ENCODE measurements at regions not wholly inside any gene's neighbourhood (a gene's known extent, or its start where the extent isn't known, plus 50 kb on each side); places are given as distances from the start of the nearest gene placed in this dataset.
"Not testable (repeated sequence)": the region's sequence is repeated elsewhere in the genome, so short reads cannot be mapped to it uniquely, and the experiment has no call there.

DNA sequence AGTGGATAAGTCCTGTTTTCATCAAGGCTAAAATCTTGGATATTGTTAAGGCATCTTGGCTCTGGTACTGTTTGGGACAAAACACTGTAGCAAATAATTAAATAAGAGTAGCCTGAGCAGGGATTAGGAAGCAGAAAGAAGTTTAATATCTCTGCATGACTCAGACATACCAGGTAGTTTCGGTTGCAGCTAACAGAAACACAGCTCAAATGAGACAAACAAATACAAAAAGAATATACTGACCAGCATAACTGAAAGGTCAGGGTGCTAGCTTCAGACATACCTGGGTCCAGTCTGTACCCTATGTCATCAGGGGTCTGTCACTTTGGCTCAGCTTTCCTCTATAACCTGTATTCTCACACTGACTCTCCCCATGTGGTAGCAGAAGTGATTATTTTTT, 156.4 kb upstream of the MAP3K1 start:
- DNase-seq, result no peak

DNA sequence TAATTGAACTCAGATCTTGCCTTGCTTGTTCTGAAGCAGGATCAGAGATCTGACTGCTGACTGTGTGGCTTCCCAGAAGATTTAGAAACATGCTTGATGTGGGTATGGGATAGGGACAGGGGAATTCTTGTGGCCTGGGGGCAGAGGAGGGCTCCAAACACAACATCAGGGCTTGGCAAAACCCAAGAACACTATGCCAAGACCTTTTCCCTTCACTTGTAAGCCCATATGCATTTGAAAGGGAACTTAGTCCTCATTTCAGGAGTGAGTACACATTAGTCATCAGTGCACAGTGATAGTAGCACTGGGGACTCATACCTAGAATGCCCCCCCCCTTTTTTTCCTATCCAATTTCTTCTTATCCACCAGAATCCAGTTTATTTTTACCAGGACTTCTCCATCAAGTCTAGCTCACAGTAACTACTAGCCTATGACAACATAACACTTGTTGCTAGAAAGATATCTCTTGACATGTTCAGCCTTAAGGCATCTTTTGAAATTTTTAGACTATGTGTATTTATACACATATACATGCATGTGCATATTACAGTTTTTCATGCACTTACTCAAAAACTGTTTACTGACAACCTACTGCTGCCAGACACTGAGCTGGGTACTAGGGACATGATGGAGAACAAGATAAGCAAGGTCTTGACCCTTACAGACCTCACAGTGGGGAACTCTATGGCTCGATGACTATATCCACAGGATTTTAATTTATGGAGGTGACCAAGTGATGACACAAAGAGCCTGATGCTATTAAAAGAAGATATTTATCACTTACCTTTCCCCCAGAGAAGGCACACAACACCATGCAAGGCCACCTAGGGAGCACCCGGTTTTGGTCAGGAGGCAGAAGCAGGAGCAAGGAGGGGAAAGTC, 158.3 kb upstream of the MAP3K1 start:
- no peak for DNase-seq

GRCh38 chr5:56651893-56652292, 163.5 kb upstream of the MAP3K1 start:
- no peak for DNase-seq

- no peak for DNase-seq
Measured at GRCh38 chr5:56650386-56650785, 165.0 kb upstream of the MAP3K1 start.

DNA sequence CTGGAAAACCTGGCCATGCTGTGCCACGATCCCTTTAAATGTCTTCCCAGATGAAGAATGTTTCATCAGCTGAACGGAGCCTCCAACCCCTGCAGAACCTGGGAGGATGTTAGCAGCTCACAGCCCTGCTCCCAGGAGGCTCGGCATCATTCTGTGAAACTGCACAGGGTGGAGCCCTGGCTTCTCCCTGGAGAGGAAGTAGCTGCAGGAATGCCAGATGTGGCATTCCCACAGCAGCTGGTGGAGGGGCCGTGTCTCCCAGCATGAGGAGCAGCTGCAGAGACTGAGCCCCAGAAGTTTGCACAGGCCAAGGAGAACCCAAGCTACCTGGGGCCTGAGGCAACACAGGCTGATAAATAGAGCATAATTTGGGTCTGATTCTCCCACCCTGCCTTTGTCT, 165.8 kb upstream of the MAP3K1 start:
- DNase-seq, result peak; percentile 11

DNA sequence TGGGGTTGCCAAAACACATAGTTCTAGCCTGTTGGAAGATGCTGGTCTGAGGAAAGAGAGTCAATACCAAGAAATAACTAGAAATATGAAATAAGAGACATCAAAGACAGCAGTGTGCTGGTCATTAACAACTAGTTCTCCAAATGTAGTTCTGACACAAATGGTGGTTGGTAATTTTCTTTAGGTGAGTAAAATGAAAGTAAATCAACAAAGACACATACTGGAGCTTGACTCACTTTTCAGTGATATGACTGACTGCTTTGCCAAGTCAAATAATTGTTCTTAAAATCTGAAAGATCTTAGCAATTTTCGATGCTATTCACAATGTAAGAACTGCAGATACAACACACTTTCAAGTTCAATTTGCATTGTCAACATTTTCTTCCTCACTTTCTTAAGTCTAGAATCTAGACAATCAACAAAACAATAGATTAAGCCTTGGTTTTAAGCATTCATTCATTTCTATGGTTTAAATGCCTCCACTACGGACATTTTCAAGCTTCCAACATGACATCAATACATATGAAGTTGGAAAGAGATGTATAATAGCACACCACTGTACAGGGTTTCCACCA, 166.8 kb upstream of the MAP3K1 start:
- DNase-seq, result no peak

- DNase-seq, result no peak
Measured at GRCh38 chr5:56647099-56647850, 168.1 kb upstream of the MAP3K1 start.

DNA sequence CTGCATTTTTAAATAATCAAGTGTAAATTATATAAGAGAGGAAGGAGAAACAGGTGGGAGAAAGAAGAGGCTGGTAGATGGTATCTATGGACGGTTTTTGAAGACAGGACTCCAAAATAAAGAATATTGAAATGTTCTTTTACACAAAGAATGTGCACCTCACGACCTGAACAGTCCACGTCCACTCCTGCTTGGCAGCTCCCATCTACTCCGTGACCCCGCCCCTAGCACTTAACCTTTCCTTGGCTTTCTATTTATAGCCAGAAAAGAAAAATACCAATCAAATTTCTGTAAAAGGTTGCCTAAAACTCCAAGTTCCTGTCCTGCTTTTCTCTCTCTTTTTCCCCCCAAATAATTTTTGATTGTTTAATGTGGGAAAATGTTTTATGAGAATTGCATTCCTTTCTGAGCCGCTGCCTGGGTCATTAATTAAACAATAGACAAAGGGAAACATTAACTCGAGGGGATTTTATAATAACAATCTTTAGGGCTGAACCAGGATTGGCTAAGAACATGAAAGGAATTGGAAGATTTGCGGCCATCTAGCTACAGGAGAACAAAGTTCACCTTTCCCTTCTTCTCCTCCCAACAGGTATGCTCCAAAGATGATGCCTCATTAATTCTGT, 173.6 kb upstream of the MAP3K1 start:
- no peak for DNase-seq

DNA sequence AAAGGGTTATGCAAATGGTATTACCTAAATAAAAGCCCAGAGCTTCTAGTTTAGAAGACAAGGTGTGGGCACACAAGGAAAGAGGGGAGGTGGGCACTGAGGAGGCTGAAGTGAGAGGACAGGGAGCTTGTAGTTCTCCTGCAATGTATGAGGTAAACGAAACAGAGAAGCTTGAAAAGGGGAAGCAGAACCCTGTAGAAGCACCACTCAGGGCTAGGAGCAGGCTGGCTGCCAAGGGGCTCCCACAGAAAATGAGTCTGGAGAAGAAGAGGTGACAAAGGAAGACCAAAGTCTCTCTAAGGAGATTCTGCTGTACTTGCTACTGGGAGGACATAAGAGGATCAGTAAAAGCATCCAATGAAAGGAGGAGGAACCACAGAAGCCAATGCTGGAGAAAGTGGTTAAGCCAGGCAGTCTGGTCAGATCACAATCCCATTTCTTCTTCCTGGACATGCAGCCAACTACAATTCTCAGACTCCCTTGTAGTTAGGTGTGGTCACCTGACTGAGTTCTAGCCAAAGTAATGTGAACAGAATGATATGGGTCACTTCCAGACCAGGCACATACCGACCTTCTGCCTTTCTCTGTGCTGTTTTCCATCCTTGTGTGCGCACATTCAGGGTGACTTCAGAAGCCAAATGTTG, 174.5 kb upstream of the MAP3K1 start:
- DNase-seq, result no peak

DNA sequence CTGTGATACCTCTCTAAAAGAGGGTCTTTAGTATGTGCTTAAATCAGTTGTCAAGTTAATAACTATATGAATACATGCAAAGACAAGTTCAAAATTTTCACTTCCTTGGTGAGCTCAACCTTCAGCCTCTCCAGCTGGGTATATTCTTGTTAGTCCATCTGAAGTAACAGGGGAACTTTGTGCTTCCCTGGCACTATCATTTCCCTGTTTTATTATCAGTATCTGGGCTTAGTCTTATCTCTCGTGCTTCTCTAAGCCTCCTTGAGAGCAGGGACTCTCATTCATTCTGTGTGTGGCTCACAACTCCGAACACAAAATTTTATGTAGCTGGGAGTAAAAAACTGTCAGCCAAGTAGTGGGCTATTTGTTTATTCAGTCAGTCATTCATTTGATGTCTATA, 175.9 kb upstream of the MAP3K1 start:
- DNase-seq, result no peak

- DNase-seq, result no peak
Measured at GRCh38 chr5:56638768-56639238, 176.5 kb upstream of the MAP3K1 start.

DNA sequence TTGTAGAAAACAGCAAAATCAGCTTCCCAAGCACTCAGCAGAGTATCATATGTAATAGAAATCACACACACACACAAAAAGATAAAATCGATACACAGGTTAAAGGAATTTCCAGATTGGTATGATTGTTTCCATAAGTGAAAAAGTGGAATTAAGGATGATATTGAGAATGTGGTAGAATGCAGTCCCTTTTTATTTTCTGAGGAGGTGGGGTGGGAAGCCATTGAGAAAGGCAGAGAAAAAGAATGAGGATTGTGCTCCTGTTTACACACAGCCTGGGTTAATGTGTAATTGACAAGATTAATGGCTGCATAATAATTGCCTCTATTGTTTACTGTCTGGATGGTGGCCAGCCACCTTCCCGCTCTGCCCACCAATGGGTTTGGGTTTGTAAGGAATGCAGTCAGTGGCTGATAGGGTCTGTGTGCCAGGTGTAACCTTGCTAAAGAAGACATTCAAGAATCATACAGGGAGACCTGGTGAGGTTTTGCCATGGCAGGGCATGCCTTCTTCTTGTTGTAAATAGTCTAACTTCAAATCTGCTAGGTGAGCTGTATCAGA, 177.2 kb upstream of the MAP3K1 start:
- DNase-seq, result no peak

DNA sequence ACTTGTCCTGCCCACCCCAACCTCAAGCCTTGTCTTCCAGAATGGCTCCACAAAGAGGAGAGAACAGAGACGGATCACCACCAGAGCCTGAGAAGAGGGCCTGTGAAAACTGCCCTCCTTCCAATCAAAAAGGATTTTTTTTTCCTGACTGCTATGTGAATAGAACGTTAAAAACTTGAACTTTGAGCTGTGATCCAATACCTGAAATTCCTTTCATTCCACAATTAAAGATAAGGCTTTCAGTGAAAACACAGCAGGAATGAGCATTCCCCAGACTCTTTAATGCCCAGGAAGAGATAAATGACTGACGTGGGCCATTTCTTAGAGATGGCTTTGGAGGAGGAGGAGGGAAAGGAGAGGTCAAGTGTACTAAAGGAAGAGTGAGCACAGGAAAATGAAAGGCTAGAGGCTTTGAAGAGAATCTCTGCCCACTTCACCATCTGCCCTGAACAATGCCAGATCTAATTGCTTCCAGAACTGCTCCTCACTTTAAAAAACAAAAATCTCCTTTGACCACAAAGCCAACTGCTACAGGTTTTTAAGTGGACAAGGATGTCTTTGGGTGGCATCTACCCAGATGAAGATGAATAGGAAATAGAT, 177.9 kb upstream of the MAP3K1 start:
- no peak for DNase-seq

GRCh38 chr5:56633950-56634349, 181.4 kb upstream of the MAP3K1 start:
- no peak for DNase-seq

- DNase-seq, result no peak
Measured at GRCh38 chr5:56632939-56633338, 182.4 kb upstream of the MAP3K1 start.

DNA sequence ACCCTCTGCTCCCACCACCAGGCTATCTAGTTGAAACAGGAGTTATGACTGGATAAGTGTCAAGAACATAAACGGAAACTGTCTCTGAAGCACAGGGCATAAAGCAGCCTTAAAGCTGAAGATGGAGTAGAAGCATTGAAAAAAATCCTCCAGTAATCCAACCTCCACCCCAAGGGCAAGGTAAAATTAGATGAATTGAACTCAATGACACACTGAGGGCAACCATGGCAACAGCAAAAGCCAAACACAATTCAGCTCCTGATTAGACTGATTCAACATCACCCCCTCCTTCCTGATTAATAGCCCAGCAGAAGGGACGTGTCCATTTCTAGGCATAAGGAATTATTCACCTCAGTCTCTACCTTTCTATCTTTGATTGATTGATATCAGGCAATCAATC, 183.2 kb upstream of the MAP3K1 start:
- DNase-seq, result no peak

- DNase-seq, result no peak
Measured at GRCh38 chr5:56631719-56632118, 183.6 kb upstream of the MAP3K1 start.

- DNase-seq, result not testable (repeated sequence)
Measured at GRCh38 chr5:56628616-56629015, 186.7 kb upstream of the MAP3K1 start.

DNA sequence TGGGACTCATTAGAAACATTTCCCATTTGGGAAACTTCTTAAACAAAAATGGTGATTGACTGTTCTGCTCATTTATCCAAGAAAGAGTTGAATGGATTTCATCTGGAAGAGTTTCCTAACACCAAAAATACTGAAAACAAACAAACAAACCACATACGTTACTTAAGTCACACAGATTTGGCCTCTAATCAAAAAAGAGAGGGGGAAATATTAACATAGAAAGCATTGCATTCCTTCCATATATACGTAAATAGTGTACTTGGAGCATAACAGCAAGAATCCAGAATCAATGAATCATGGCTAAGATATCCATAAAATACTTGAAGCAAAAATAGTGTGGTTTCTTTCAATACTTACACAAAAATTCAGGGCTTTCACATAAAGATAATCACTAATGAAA, 189.8 kb upstream of the MAP3K1 start:
- DNase-seq, result peak; percentile 74

DNA sequence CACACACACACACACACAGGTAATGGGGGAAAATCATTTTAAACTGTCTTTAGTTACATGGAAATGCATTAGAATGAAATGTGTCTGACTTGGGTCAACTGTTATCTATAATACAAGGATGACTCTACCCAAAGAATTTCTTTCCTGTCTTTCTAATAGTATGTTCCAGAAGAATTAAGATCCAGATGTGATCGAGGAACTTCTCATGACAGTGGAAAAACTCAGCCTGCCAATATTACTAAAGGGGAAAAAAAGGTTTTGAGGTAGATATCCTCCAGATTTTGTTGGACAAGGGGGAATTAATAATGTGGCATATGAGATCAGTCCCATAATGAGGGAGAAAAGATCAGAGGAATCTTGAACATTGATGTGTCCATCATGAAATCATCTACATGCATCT, 190.6 kb upstream of the MAP3K1 start:
- DNase-seq, result peak; percentile 26

DNA sequence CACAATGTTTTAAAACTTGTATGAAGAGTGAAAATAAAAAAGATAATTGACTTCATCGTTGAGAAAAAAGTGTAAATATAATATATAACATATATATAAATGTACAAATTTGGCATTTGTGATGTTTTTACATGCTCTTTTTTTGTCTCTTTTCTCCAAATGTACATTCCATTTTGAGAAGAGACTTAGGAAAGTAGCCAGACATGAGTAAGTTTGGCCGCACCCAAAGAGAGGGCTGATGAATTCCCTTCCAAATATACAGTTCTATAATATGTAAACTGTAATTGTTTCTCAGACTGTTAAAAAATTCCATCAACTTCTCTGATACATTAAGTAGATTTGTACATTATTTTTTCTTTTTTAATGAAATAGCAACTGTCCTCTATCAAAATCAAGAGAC, 193.2 kb upstream of the MAP3K1 start:
- DNase-seq, result no peak
